ENCODE measurements at regions not wholly inside any gene's neighbourhood (a gene's known extent, or its start where the extent isn't known, plus 50 kb on each side); places are given as distances from the start of the nearest gene placed in this dataset.

- H3K27ac ChIP-seq: no peak overlapping the region
- no peak overlapping the region for H3K4me3 ChIP-seq
- no peaks in the 10 kb centered on the region for H3K4me1 ChIP-seq
- H3K9me3 ChIP-seq: no peaks in the 10 kb centered on the region
- DNase-seq (ENCODE audit: low spot score in 2 of 2): no peak
- peaks cover 5% of the 10 kb centered on the region for H3K27me3 ChIP-seq
- no peaks in the 10 kb centered on the region for H3K36me3 ChIP-seq
- 36% methylated on average over 1 of the region's 1 CpG for WGBS
- TF ChIP-seq EP300 (IDR thresholded peaks at IDR 0.05): no peak
- TF ChIP-seq CTCF (IDR thresholded peaks at IDR 0.05): no peak
- TF ChIP-seq POLR2AphosphoS5 (IDR thresholded peaks at IDR 0.05): no peak
- TF ChIP-seq POLR2A (IDR thresholded peaks at IDR 0.05): no peak
Observed at GRCh38 chr16:48916566-48916965, 306.6 kb upstream of the N4BP1 start.

- Histone ChIP-seq H3K4me1 (no peaks in the 10 kb centered on the region), H3K4me3 (no peak overlapping the region), H3K27ac (no peak overlapping the region), H3K9me3 (no peaks in the 10 kb centered on the region), H3K36me3 (no peaks in the 10 kb centered on the region), H3K27me3 (peaks cover 5% of the 10 kb centered on the region)
- DNase-seq (ENCODE audit: low spot score in 2 of 2): peak in 1 of 2 donors; percentile 45
- no peak for TF ChIP-seq POLR2AphosphoS5 (IDR thresholded peaks at IDR 0.05)
- TF ChIP-seq CTCF (IDR thresholded peaks at IDR 0.05): no peak
- TF ChIP-seq EP300 (IDR thresholded peaks at IDR 0.05): no peak
- TF ChIP-seq POLR2A (IDR thresholded peaks at IDR 0.05): no peak
- WGBS: 77% methylated on average over 3 of the region's 3 CpGs
Observed at GRCh38 chr16:48914070-48914469, 304.1 kb upstream of the N4BP1 start.

- WGBS: 73% methylated on average over 4 of the region's 4 CpGs
- TF ChIP-seq POLR2AphosphoS5 (IDR thresholded peaks at IDR 0.05) (no peak), POLR2A (IDR thresholded peaks at IDR 0.05) (no peak), EP300 (IDR thresholded peaks at IDR 0.05) (no peak), CTCF (IDR thresholded peaks at IDR 0.05) (no peak)
Observed at GRCh38 chr16:48913384-48913783, 303.4 kb upstream of the N4BP1 start.

GRCh38 chr16:48912360-48912759 is 302.4 kb upstream of the N4BP1 start:
- TF ChIP-seq EP300 (IDR thresholded peaks at IDR 0.05): no peak
- TF ChIP-seq POLR2A (IDR thresholded peaks at IDR 0.05): no peak
- no peak for TF ChIP-seq POLR2AphosphoS5 (IDR thresholded peaks at IDR 0.05)
- TF ChIP-seq CTCF (IDR thresholded peaks at IDR 0.05): no peak
- 54% methylated on average over 3 of the region's 3 CpGs for WGBS
- Histone ChIP-seq H3K4me3 (no peak overlapping the region), H3K27me3 (peaks cover 5% of the 10 kb centered on the region), H3K36me3 (no peaks in the 10 kb centered on the region), H3K27ac (no peak overlapping the region), H3K4me1 (no peaks in the 10 kb centered on the region), H3K9me3 (no peaks in the 10 kb centered on the region)
- DNase-seq (ENCODE audit: low spot score in 2 of 2): peak in 1 of 2 donors; percentile 13

More at GRCh38 chr16:48913384-48913783, 303.4 kb upstream of the N4BP1 start:
- Histone ChIP-seq H3K9me3 (no peaks in the 10 kb centered on the region), H3K27me3 (peaks cover 5% of the 10 kb centered on the region), H3K27ac (no peak overlapping the region), H3K4me3 (no peak overlapping the region), H3K4me1 (no peaks in the 10 kb centered on the region), H3K36me3 (no peaks in the 10 kb centered on the region)
- peak in 1 of 2 donors; percentile 29 for DNase-seq (ENCODE audit: low spot score in 2 of 2)

- Histone ChIP-seq H3K4me3 (no peak overlapping the region), H3K4me1 (no peaks in the 10 kb centered on the region), H3K9me3 (no peaks in the 10 kb centered on the region), H3K27me3 (peaks cover 5% of the 10 kb centered on the region), H3K27ac (no peak overlapping the region), H3K36me3 (no peaks in the 10 kb centered on the region)
- TF ChIP-seq POLR2AphosphoS5 (IDR thresholded peaks at IDR 0.05): no peak
- TF ChIP-seq CTCF (IDR thresholded peaks at IDR 0.05): no peak
- TF ChIP-seq POLR2A (IDR thresholded peaks at IDR 0.05): no peak
- no peak for TF ChIP-seq EP300 (IDR thresholded peaks at IDR 0.05)
- DNase-seq (ENCODE audit: low spot score in 2 of 2): peak in 1 of 2 donors; percentile 11
- WGBS: 39% methylated on average over 5 of the region's 5 CpGs
Observed at GRCh38 chr16:48911700-48912099, 301.7 kb upstream of the N4BP1 start.

Data from suprapubic skin (tissue), 4 donors.